ENCODE measurements at regions not wholly inside any gene's neighbourhood (a gene's known extent, or its start where the extent isn't known, plus 50 kb on each side); places are given as distances from the start of the nearest gene placed in this dataset.

DNA sequence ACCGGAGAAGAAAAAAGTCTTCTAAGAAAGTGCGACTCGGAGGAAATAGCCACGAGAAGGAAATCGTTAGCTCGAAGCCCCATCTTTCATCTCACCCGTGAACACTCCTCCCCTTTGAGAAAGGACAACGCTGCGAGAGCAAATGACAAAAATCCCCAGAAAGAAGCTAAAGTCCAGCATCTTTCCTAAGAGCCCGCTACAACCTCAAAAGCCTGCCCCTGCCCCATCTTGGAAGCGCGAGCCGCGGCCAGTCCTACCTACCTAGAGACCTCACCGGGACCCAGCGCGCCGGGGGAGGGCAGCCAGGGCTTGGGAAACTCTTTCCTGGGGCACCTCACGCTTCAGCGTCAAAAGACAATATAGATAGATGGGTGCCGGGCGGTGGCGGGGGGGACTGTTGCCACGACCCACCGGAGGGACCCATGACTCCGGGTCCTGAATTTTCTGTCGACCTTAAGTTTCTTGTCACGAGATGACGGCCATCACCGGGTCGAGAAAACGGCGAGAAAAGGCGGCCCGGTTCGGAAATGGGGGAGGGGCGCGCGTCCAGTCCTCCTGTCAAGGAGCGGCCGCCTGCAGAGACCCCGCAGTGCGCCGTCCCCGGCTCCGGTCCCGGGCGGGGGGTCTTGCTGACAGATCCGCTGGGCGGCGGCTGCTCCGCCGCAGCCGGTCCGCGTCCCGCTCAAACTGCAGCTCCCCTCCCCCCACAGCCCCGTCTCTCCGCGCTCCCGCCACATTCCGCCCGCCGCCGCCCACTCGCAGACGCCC, 65.9 kb downstream of the KCNRG start:
- TF ChIP-seq, protein P1, sequence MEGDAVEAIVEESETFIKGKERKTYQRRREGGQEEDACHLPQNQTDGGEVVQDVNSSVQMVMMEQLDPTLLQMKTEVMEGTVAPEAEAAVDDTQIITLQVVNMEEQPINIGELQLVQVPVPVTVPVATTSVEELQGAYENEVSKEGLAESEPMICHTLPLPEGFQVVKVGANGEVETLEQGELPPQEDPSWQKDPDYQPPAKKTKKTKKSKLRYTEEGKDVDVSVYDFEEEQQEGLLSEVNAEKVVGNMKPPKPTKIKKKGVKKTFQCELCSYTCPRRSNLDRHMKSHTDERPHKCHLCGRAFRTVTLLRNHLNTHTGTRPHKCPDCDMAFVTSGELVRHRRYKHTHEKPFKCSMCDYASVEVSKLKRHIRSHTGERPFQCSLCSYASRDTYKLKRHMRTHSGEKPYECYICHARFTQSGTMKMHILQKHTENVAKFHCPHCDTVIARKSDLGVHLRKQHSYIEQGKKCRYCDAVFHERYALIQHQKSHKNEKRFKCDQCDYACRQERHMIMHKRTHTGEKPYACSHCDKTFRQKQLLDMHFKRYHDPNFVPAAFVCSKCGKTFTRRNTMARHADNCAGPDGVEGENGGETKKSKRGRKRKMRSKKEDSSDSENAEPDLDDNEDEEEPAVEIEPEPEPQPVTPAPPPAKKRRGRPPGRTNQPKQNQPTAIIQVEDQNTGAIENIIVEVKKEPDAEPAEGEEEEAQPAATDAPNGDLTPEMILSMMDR (IDR thresholded peaks at IDR 0.05), result no peak
- TF ChIP-seq POLR2A (IDR thresholded peaks at IDR 0.05), result no peak

All from body of pancreas (tissue), 4 donors.